ENCODE measurements at regions not wholly inside any gene's neighbourhood (a gene's known extent, or its start where the extent isn't known, plus 50 kb on each side); places are given as distances from the start of the nearest gene placed in this dataset.
"Not testable (repeated sequence)": the region's sequence is repeated elsewhere in the genome, so short reads cannot be mapped to it uniquely, and the experiment has no call there.

DNA sequence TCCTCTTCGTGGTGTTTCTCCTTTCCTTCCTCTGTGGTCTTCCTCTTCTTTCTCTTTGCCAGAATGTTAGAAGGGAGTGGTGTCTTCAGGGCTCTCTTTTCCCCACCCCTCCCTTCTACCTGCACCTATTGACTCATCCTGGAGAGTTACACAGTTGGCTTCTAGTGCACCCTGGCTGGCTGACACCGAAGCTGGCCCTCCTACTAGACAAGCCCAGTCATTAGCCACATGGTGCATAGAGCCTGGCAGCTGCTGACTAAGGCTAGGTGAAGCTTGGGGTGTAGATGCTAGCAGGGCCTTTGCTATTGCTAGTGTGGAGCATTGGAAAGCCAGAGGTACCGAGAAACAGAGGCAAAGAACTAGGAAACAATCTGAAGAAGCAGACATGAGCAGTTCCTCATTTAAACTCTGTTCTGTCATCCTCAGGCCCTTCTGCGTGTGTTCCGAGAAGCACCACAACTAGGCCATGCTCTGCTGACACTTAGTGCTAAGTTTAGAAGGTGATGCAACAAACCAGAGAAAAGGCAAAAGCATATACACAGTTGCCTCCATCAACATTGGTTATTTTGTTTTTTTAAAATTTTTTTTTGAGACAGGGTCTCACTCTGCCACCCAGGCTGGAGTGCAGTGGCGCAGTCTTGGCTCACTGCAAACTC, 213.9 kb downstream of the BAMBI start:
- no peak overlapping the region for H3K9ac ChIP-seq (ENCODE audit: low read length)
- no peaks in the 10 kb centered on the region for H3K36me3 ChIP-seq (ENCODE audit: control insufficient read depth, low read depth, low read length)
- no peak overlapping the region for H3K27ac ChIP-seq (ENCODE audit: low read length)
- no peaks in the 10 kb centered on the region for H3K9me3 ChIP-seq (ENCODE audit: control insufficient read depth, low read depth, low read length)
- H3K4me3 ChIP-seq (ENCODE audit: low read length): no peak overlapping the region
- no peaks in the 10 kb centered on the region for H3K27me3 ChIP-seq (ENCODE audit: control insufficient read depth, insufficient read depth, low read length)
- H3K4me1 ChIP-seq (ENCODE audit: control insufficient read depth, low read depth, low read length): no peaks in the 10 kb centered on the region

DNA sequence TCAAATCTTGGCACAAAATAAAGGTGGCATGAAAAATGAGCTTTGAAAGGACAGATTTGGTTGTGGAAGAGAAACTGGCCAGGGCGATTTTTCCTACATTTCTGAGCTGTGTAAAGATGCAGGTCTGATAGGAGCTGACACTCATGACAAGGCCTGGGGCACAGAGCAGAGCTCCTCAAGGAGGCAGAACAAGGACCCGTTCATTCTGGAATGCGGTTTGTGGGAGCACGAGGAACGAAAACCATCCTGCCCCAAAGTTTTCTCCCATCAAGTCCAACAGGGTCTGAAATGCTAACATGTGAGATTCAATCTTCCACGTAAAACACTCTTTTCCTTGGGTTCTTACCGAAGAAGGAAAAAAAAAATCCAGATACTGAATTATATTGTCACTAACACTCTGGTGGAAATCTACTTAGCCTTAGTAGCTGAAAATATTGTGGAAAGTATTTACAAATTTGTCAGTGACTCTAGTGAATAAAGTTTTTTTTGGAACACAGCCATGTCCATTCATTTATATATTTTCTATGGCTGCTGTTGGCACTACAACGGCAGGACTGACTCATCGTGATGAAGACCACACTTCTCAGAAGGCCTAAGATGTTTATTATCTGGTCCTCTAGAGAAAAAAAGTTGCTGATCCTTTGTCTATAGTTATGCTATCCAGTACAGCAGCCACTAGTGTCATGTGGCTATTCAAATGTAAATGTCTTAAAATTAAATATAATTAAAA, 215.7 kb downstream of the BAMBI start:
- H3K4me3 ChIP-seq (ENCODE audit: low read length): no peak overlapping the region
- no peaks in the 10 kb centered on the region for H3K9me3 ChIP-seq (ENCODE audit: control insufficient read depth, low read depth, low read length)
- no peak overlapping the region for H3K9ac ChIP-seq (ENCODE audit: low read length)
- no peaks in the 10 kb centered on the region for H3K4me1 ChIP-seq (ENCODE audit: control insufficient read depth, low read depth, low read length)
- no peaks in the 10 kb centered on the region for H3K27me3 ChIP-seq (ENCODE audit: control insufficient read depth, insufficient read depth, low read length)
- H3K36me3 ChIP-seq (ENCODE audit: control insufficient read depth, low read depth, low read length): no peaks in the 10 kb centered on the region
- no peak overlapping the region for H3K27ac ChIP-seq (ENCODE audit: low read length)

DNA sequence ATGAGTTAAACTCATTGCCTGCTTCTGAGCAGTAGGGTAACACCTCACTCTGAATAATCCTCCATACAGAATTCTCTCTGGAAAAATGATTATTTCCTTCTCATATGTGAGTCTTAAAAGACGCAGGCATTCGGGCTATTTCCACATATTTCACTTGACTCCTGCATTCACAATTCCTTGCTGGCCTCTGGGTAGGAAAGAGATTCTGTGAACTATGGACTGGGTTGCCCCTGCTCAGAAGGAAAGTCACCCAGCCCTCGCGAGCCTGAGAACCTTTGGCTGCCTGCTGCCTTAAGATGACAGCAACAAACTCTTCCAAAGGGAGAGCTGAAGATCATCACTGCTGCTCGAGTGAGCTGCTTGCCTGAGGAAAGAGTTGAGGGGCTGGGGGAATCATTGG, 216.8 kb downstream of the BAMBI start:
- Histone ChIP-seq H3K4me1 (ENCODE audit: control insufficient read depth, low read depth, low read length) (no peaks in the 10 kb centered on the region), H3K9ac (ENCODE audit: low read length) (no peak overlapping the region), H3K27ac (ENCODE audit: low read length) (no peak overlapping the region), H3K4me3 (ENCODE audit: low read length) (no peak overlapping the region), H3K27me3 (ENCODE audit: control insufficient read depth, insufficient read depth, low read length) (no peaks in the 10 kb centered on the region), H3K9me3 (ENCODE audit: control insufficient read depth, low read depth, low read length) (no peaks in the 10 kb centered on the region), H3K36me3 (ENCODE audit: control insufficient read depth, low read depth, low read length) (no peaks in the 10 kb centered on the region)

DNA sequence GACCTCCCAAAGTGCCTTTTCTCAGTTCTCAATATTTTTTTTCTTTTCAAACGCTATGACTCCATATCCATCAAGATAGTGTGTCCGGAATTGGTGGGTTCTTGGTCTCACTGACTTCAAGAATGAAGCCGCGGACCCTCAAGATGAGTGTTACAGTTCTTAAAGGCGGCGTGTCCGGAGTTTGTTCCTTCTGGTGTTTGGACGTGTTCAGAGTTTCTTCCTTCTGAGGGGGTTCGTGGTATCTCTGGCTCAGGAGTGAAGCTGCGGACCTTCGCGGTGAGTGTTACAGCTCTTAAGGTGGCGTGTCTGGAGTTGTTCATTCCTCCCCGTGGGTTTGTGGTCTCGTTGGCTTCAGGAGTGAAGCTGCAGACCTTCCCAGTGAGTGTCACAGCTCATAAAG, 218.3 kb downstream of the BAMBI start:
- H3K4me3 ChIP-seq (ENCODE audit: low read length); H3K27ac ChIP-seq (ENCODE audit: low read length); H3K4me1 ChIP-seq (ENCODE audit: control insufficient read depth, low read depth, low read length); H3K36me3 ChIP-seq (ENCODE audit: control insufficient read depth, low read depth, low read length); H3K9ac ChIP-seq (ENCODE audit: low read length); H3K27me3 ChIP-seq (ENCODE audit: control insufficient read depth, insufficient read depth, low read length); H3K9me3 ChIP-seq (ENCODE audit: control insufficient read depth, low read depth, low read length): not testable (repeated sequence)

DNA sequence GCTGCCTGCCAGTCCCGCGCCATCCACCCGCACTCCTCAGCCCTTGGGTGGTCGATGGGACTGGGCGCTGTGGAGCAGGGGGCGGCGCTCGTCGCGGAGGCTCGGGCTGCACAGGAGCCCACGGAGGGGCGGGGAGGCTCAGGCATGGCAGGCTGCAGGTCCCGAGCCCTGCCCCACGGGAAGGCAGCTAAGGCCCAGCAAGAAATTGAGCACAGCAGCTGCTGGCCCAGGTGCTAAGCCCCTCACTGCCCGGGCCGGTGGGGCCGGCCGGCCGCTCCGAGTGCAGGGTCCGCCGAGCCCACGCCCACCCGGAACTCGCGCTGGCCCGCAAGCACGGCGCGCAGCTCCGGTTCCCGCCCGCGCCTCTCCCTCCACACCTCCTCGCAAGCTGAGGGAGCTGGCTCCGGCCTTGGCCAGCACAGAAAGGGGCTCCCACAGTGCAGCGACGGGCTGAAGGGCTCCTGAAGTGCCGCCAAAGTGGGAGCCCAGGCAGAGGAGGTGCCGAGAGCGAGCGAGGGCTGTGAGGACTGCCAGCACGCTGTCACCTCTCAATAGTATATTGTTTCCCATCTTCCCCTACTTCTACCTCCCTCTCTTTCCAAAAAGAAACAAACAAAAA, 219.6 kb downstream of the BAMBI start:
- H3K4me1 ChIP-seq (ENCODE audit: control insufficient read depth, low read depth, low read length); H3K36me3 ChIP-seq (ENCODE audit: control insufficient read depth, low read depth, low read length); H3K27ac ChIP-seq (ENCODE audit: low read length); H3K27me3 ChIP-seq (ENCODE audit: control insufficient read depth, insufficient read depth, low read length); H3K9me3 ChIP-seq (ENCODE audit: control insufficient read depth, low read depth, low read length); H3K4me3 ChIP-seq (ENCODE audit: low read length); H3K9ac ChIP-seq (ENCODE audit: low read length): not testable (repeated sequence)

DNA sequence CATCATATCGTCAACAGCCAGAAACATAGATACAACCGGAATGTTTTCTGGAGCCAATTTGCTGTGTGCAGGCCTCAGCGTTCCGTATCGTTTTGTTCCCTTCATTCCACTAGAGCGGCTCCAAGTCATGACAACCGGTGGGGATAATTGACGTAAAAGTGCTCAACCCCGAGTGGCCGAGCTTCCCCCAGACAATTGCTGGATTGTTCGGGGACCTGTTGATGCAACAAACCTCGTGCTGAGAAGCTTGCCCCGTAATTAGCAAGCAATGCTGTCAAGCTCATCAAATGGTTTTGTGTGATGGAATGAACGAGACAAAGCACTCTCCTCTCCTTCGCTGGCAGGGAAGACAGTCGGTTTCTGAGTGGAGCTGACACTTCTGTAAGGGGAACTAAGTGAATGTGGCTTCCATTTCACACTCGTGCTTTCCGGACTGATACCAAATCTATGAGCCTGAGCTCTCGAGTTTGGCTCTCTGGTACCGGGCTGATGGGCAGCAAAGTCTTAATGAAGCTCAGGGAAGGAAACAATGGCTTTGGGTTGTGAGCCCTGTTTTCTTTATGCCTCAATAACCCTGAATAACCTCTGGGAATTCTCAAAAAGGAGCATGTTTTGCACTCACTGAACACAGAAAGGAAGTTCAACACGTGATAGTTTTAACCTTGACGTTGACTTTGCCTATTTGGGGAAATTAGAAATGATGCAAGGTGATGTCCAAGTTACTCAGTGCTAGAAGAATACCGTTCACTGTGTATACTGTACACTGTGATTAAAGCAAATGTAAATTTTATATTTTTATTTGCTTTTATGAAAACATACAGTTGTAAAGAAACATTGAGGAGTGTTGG, 220.5 kb downstream of the BAMBI start:
- H3K36me3 ChIP-seq (ENCODE audit: control insufficient read depth, low read depth, low read length): no peaks in the 10 kb centered on the region
- no peaks in the 10 kb centered on the region for H3K27me3 ChIP-seq (ENCODE audit: control insufficient read depth, insufficient read depth, low read length)
- peaks cover 8% of the 10 kb centered on the region for H3K9me3 ChIP-seq (ENCODE audit: control insufficient read depth, low read depth, low read length)
- no peak overlapping the region for H3K9ac ChIP-seq (ENCODE audit: low read length)
- no peak overlapping the region for H3K4me3 ChIP-seq (ENCODE audit: low read length)
- H3K27ac ChIP-seq (ENCODE audit: low read length): no peak overlapping the region
- no peaks in the 10 kb centered on the region for H3K4me1 ChIP-seq (ENCODE audit: control insufficient read depth, low read depth, low read length)

DNA sequence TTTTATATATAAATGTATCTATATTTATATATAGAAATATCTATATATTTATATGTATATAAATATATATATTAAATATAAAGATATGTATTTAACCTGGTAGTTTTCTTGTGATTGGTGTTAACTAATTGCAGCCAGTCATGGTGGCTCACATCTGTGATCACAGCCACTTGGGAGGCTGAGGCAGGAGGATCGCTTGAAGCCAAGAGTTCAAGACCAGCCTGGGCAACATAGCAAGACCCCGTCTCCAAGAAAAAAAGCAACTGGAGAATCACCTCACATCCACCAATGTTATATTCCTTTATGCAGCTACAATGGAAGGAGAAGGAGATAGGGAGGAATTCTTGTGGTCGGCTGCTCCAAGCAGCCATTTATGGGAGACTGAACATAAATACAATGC, 224.9 kb downstream of the BAMBI start:
- no peak overlapping the region for H3K27ac ChIP-seq (ENCODE audit: low read length)
- H3K36me3 ChIP-seq (ENCODE audit: control insufficient read depth, low read depth, low read length): no peaks in the 10 kb centered on the region
- H3K9ac ChIP-seq (ENCODE audit: low read length): no peak overlapping the region
- H3K27me3 ChIP-seq (ENCODE audit: control insufficient read depth, insufficient read depth, low read length): no peaks in the 10 kb centered on the region
- H3K4me1 ChIP-seq (ENCODE audit: control insufficient read depth, low read depth, low read length): no peaks in the 10 kb centered on the region
- no peak overlapping the region for H3K4me3 ChIP-seq (ENCODE audit: low read length)
- H3K9me3 ChIP-seq (ENCODE audit: control insufficient read depth, low read depth, low read length): peaks cover 8% of the 10 kb centered on the region

DNA sequence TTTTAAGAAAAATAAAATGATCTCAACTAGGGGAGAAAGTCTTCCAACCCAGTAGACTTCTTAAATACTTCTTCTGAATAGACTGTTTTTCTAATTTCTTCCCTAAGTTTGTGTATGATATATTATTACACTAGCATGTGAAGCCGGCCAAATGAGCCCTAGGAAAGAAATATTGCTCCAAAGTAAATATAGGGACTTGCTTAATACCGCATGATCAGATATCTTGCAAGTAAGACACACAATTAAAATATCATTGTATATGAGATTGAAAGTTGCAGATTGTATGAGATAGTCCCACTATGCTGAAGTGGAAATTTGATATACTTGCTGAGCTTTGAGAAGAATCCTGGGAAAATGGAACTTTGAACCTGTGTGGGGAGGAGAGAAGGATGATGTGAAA, 225.7 kb downstream of the BAMBI start:
- Histone ChIP-seq H3K9me3 (ENCODE audit: control insufficient read depth, low read depth, low read length) (peaks cover 8% of the 10 kb centered on the region), H3K27me3 (ENCODE audit: control insufficient read depth, insufficient read depth, low read length) (no peaks in the 10 kb centered on the region), H3K9ac (ENCODE audit: low read length) (no peak overlapping the region), H3K36me3 (ENCODE audit: control insufficient read depth, low read depth, low read length) (no peaks in the 10 kb centered on the region), H3K4me3 (ENCODE audit: low read length) (no peak overlapping the region), H3K27ac (ENCODE audit: low read length) (no peak overlapping the region), H3K4me1 (ENCODE audit: control insufficient read depth, low read depth, low read length) (no peaks in the 10 kb centered on the region)

DNA sequence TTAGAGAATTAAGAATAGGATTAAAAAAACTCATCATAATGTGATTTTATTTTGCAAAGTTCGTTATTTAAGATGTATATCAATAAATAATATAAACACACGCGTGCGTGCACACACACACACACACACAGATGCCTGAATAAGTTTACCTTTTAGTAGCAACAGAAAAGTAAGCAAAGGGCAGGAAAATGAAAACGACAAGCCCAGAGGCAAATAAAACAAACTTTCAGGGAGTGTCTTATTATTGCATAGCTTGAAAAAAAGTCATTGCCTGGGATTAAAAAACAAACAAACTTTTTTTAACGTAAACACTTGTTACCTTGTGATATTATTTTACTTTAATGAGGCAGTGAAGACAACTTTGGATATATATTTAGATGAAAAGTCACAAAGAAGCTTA, 226.4 kb downstream of the BAMBI start:
- H3K36me3 ChIP-seq (ENCODE audit: control insufficient read depth, low read depth, low read length): no peaks in the 10 kb centered on the region
- H3K27ac ChIP-seq (ENCODE audit: low read length): no peak overlapping the region
- no peak overlapping the region for H3K9ac ChIP-seq (ENCODE audit: low read length)
- no peaks in the 10 kb centered on the region for H3K27me3 ChIP-seq (ENCODE audit: control insufficient read depth, insufficient read depth, low read length)
- no peaks in the 10 kb centered on the region for H3K4me1 ChIP-seq (ENCODE audit: control insufficient read depth, low read depth, low read length)
- peaks cover 8% of the 10 kb centered on the region for H3K9me3 ChIP-seq (ENCODE audit: control insufficient read depth, low read depth, low read length)
- no peak overlapping the region for H3K4me3 ChIP-seq (ENCODE audit: low read length)

DNA sequence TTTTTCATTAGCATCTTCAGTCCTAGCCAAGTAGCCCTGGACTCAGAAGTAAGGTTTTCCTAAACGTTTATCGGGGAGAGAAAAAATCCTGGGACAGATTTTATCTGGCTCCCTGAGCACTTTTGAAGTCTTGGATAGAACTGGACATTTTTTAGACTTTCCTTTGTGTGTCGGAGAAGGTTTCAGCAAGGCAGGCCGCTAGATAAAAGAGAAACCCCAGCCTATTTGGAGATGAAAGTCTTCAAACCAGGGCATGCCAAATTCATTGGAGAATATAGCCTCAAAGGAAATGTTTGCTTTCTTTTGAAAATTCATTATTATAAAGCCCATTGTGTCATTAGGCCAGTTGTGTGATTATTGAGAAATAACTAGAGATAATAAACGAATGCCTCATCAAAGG, 228.1 kb downstream of the BAMBI start:
- H3K27me3 ChIP-seq (ENCODE audit: control insufficient read depth, insufficient read depth, low read length): no peaks in the 10 kb centered on the region
- no peak overlapping the region for H3K9ac ChIP-seq (ENCODE audit: low read length)
- H3K4me1 ChIP-seq (ENCODE audit: control insufficient read depth, low read depth, low read length): no peaks in the 10 kb centered on the region
- H3K27ac ChIP-seq (ENCODE audit: low read length): no peak overlapping the region
- H3K4me3 ChIP-seq (ENCODE audit: low read length): no peak overlapping the region
- H3K9me3 ChIP-seq (ENCODE audit: control insufficient read depth, low read depth, low read length): peaks cover 8% of the 10 kb centered on the region
- no peaks in the 10 kb centered on the region for H3K36me3 ChIP-seq (ENCODE audit: control insufficient read depth, low read depth, low read length)

DNA sequence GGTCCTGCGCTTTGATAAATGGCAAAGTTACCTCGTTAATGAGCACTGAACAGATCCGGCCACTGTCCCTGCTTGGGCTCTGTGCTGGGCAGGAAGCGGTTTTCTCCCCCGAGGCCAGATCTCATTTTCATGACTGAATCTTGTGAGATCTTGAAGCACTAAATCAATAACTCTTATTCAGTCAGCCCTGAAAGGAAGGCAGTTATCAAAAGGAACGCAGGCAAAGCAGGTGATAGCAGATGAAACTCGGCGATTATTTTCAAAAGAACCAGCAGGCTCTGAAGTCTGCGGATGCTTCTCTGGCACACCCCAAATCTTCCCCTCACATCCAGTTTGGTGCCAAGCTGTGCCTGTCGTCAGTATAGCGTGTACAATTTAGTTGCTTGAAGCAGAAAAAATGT, 228.7 kb downstream of the BAMBI start:
- no peaks in the 10 kb centered on the region for H3K4me1 ChIP-seq (ENCODE audit: control insufficient read depth, low read depth, low read length)
- no peak overlapping the region for H3K4me3 ChIP-seq (ENCODE audit: low read length)
- no peaks in the 10 kb centered on the region for H3K36me3 ChIP-seq (ENCODE audit: control insufficient read depth, low read depth, low read length)
- peaks cover 5% of the 10 kb centered on the region for H3K9me3 ChIP-seq (ENCODE audit: control insufficient read depth, low read depth, low read length)
- H3K27me3 ChIP-seq (ENCODE audit: control insufficient read depth, insufficient read depth, low read length): no peaks in the 10 kb centered on the region
- no peak overlapping the region for H3K27ac ChIP-seq (ENCODE audit: low read length)
- no peak overlapping the region for H3K9ac ChIP-seq (ENCODE audit: low read length)

Data from iPS-18a (cell line).